ENCODE measurements at regions not wholly inside any gene's neighbourhood (a gene's known extent, or its start where the extent isn't known, plus 50 kb on each side); places are given as distances from the start of the nearest gene placed in this dataset.
"Not testable (repeated sequence)": the region's sequence is repeated elsewhere in the genome, so short reads cannot be mapped to it uniquely, and the experiment has no call there.

DNA sequence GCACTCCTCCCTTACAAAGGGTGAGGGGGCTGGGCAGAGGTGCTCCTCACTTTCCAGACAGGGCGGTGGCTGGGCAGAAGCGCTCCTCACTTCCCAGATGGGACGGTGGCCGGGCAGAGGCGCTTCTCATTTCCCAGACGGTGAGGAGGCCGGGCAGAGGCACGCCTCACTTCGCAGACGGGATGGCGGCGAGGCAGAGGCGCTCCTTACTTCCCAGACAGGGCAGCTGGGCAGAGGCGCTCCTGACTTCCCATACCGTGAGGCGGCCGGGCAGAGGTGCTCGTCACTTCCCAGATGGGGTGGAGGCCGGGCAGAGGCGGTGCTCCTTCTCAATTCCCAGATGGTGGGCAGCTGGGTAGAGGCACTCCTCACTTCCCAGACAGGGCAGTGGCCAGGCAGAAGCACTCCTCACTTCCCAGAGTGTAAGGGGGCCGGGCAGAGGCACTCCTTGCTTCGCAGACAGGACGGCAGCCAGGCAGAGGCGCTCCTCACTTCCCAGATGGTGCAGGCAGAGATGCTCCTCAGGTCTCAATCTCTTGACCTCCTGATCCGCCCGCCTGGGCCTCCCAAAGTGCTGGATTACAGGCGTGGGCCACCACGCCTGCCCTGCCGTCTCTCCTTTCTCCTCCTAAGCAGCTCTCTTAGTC is 1623.9 kb upstream of the GOT2 start:
- not testable (repeated sequence) for H3K27me3 ChIP-seq (ENCODE audit: control insufficient read depth, insufficient read depth, low read length); H3K4me3 ChIP-seq (ENCODE audit: low read length); H3K27ac ChIP-seq (ENCODE audit: low read depth, low read length); H3K9ac ChIP-seq (ENCODE audit: low read length); H3K36me3 ChIP-seq (ENCODE audit: control insufficient read depth, insufficient read depth, low read length); H3K4me1 ChIP-seq (ENCODE audit: control insufficient read depth, insufficient read depth, low read length)

DNA sequence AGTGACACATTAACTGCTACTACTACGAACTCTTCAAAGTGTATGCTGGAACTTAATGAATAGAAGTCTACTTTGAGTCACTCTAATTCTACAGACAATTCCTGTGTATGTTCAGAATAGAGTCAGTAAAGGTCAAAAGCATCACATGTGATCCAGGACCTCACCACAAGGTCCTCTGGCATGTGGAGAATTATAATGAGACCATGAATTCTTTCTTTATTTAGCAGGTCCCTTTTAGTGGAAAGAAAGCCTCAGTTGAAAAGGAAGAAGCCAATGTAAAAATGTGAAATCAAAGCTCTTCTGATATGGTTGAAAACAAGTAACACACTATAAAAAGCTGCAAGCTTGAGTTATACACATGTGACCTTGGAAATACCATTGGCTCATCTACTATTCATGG is 1612.1 kb upstream of the GOT2 start:
- H3K4me3 ChIP-seq (ENCODE audit: low read length), result no peak overlapping the region
- no peaks in the 10 kb centered on the region for H3K36me3 ChIP-seq (ENCODE audit: control insufficient read depth, insufficient read depth, low read length)
- H3K9ac ChIP-seq (ENCODE audit: low read length), result no peak overlapping the region
- no peak overlapping the region for H3K27ac ChIP-seq (ENCODE audit: low read depth, low read length)
- no peaks in the 10 kb centered on the region for H3K27me3 ChIP-seq (ENCODE audit: control insufficient read depth, insufficient read depth, low read length)
- H3K4me1 ChIP-seq (ENCODE audit: control insufficient read depth, insufficient read depth, low read length), result no peaks in the 10 kb centered on the region

DNA sequence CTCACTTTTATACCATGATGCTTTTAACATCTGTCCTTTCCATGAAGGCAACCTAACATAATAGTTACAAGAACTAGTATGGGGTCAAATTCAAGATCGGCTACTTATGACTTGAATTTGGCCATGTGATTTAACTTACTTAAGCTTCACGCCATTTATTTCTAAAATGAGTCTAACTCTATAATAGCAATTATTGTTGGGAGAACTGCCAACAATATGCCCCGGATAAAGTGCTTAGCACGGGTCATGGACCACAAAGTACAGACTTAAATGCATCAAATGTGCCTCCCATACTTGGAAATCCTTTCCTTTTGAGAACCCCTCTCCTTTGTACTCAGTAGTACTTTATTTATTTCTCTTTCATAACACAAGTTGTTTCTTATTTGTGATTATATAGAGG is 1603.6 kb upstream of the GOT2 start:
- Histone ChIP-seq H3K9ac (ENCODE audit: low read length) (no peak overlapping the region), H3K4me1 (ENCODE audit: control insufficient read depth, insufficient read depth, low read length) (no peaks in the 10 kb centered on the region), H3K4me3 (ENCODE audit: low read length) (no peak overlapping the region), H3K27ac (ENCODE audit: low read depth, low read length) (no peak overlapping the region), H3K36me3 (ENCODE audit: control insufficient read depth, insufficient read depth, low read length) (no peaks in the 10 kb centered on the region), H3K27me3 (ENCODE audit: control insufficient read depth, insufficient read depth, low read length) (no peaks in the 10 kb centered on the region)

- Histone ChIP-seq H3K4me1 (ENCODE audit: control insufficient read depth, insufficient read depth, low read length) (no peaks in the 10 kb centered on the region), H3K27ac (ENCODE audit: low read depth, low read length) (no peak overlapping the region), H3K9ac (ENCODE audit: low read length) (no peak overlapping the region), H3K27me3 (ENCODE audit: control insufficient read depth, insufficient read depth, low read length) (no peaks in the 10 kb centered on the region), H3K4me3 (ENCODE audit: low read length) (no peak overlapping the region), H3K36me3 (ENCODE audit: control insufficient read depth, insufficient read depth, low read length) (no peaks in the 10 kb centered on the region)
Measured at GRCh38 chr16:60331168-60331567, 1597.1 kb upstream of the GOT2 start.

GRCh38 chr16:60329108-60329507 is 1595.0 kb upstream of the GOT2 start:
- no peaks in the 10 kb centered on the region for H3K4me1 ChIP-seq (ENCODE audit: control insufficient read depth, insufficient read depth, low read length)
- H3K27me3 ChIP-seq (ENCODE audit: control insufficient read depth, insufficient read depth, low read length), result no peaks in the 10 kb centered on the region
- H3K9ac ChIP-seq (ENCODE audit: low read length), result no peak overlapping the region
- H3K36me3 ChIP-seq (ENCODE audit: control insufficient read depth, insufficient read depth, low read length), result no peaks in the 10 kb centered on the region
- H3K4me3 ChIP-seq (ENCODE audit: low read length), result no peak overlapping the region
- no peak overlapping the region for H3K27ac ChIP-seq (ENCODE audit: low read depth, low read length)

- no peak overlapping the region for H3K4me3 ChIP-seq (ENCODE audit: low read length)
- no peaks in the 10 kb centered on the region for H3K4me1 ChIP-seq (ENCODE audit: control insufficient read depth, insufficient read depth, low read length)
- H3K27me3 ChIP-seq (ENCODE audit: control insufficient read depth, insufficient read depth, low read length), result no peaks in the 10 kb centered on the region
- H3K9ac ChIP-seq (ENCODE audit: low read length), result no peak overlapping the region
- no peaks in the 10 kb centered on the region for H3K36me3 ChIP-seq (ENCODE audit: control insufficient read depth, insufficient read depth, low read length)
- H3K27ac ChIP-seq (ENCODE audit: low read depth, low read length), result no peak overlapping the region
Measured at GRCh38 chr16:60328152-60328551, 1594.0 kb upstream of the GOT2 start.

DNA sequence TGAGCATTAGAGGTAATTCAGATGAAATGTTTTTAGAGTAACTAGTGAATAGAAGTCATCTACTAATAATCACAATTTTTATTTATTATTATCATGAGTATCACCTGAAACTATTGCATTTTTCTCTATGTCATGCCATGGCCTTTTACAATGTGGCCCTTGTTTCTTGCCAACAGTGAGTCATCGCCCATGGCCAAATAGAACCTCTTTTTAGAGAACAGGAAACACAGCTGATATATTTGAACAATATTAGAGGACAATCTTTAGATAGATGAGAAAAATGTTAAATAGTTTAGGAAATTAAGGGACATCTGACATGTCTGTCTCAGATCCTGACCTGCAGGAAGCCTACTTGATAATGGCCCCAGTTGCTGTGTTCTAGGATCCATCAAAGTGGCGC is 1584.4 kb upstream of the GOT2 start:
- no peak overlapping the region for H3K4me3 ChIP-seq (ENCODE audit: low read length)
- no peaks in the 10 kb centered on the region for H3K36me3 ChIP-seq (ENCODE audit: control insufficient read depth, insufficient read depth, low read length)
- no peaks in the 10 kb centered on the region for H3K4me1 ChIP-seq (ENCODE audit: control insufficient read depth, insufficient read depth, low read length)
- H3K27me3 ChIP-seq (ENCODE audit: control insufficient read depth, insufficient read depth, low read length), result no peaks in the 10 kb centered on the region
- no peak overlapping the region for H3K27ac ChIP-seq (ENCODE audit: low read depth, low read length)
- H3K9ac ChIP-seq (ENCODE audit: low read length), result no peak overlapping the region

DNA sequence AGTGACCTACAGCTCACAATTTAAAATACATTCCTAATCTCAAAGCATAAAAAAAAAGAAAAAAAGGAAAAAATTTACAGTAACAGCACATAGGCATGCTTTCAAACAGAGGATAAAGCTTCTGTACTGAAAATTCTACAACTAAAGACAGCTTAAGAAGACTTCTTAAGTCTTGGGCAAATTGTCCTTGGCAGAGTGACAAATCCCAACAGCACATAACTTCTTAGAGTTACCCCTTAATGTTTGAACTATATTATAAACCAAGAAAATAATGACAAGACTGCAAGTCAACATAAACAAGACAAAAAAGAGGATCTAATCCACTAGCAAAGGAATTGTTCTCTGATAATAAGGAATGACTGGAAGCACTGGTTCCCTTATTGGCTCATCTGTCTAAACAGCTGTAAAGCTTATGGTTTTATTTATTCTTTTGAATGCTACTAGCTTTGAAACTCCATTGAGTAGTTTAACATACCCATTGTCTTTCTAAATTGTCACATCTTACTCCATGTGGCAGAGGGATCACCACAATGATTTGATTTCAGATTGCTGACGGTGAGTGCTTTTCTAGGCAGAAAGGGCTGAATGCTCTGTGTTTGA is 1576.8 kb upstream of the GOT2 start:
- no peaks in the 10 kb centered on the region for H3K36me3 ChIP-seq (ENCODE audit: control insufficient read depth, insufficient read depth, low read length)
- no peak overlapping the region for H3K4me3 ChIP-seq (ENCODE audit: low read length)
- no peaks in the 10 kb centered on the region for H3K4me1 ChIP-seq (ENCODE audit: control insufficient read depth, insufficient read depth, low read length)
- no peak overlapping the region for H3K27ac ChIP-seq (ENCODE audit: low read depth, low read length)
- H3K27me3 ChIP-seq (ENCODE audit: control insufficient read depth, insufficient read depth, low read length), result no peaks in the 10 kb centered on the region
- H3K9ac ChIP-seq (ENCODE audit: low read length), result no peak overlapping the region

GRCh38 chr16:60304720-60305119 is 1570.6 kb upstream of the GOT2 start:
- Histone ChIP-seq H3K27ac (ENCODE audit: low read depth, low read length) (no peak overlapping the region), H3K27me3 (ENCODE audit: control insufficient read depth, insufficient read depth, low read length) (no peaks in the 10 kb centered on the region), H3K4me3 (ENCODE audit: low read length) (no peak overlapping the region), H3K4me1 (ENCODE audit: control insufficient read depth, insufficient read depth, low read length) (no peaks in the 10 kb centered on the region), H3K9ac (ENCODE audit: low read length) (no peak overlapping the region), H3K36me3 (ENCODE audit: control insufficient read depth, insufficient read depth, low read length) (no peaks in the 10 kb centered on the region)

GRCh38 chr16:60304066-60304465 is 1570.0 kb upstream of the GOT2 start:
- no peak overlapping the region for H3K9ac ChIP-seq (ENCODE audit: low read length)
- no peak overlapping the region for H3K4me3 ChIP-seq (ENCODE audit: low read length)
- no peaks in the 10 kb centered on the region for H3K4me1 ChIP-seq (ENCODE audit: control insufficient read depth, insufficient read depth, low read length)
- H3K27me3 ChIP-seq (ENCODE audit: control insufficient read depth, insufficient read depth, low read length), result no peaks in the 10 kb centered on the region
- H3K36me3 ChIP-seq (ENCODE audit: control insufficient read depth, insufficient read depth, low read length), result no peaks in the 10 kb centered on the region
- H3K27ac ChIP-seq (ENCODE audit: low read depth, low read length), result no peak overlapping the region

DNA sequence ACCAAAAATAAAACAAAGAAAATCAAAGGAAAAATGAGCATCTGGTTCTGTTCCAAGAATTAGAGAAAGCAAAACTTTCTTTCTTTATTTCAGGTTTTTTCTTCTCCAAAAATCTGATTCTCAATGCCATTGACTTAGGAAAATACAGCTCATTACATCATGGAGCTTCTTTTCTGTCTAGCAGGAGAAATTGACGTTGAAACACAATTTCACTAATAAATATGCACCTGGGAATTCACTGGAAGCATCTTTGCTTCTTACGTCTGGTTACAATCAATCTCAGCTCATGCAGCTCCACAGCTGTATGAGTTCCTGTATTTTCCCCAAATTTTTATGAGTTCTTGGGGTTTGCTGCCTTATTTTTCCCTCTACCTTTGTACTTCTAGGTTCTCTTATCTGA is 1568.6 kb upstream of the GOT2 start:
- H3K36me3 ChIP-seq (ENCODE audit: control insufficient read depth, insufficient read depth, low read length), result no peaks in the 10 kb centered on the region
- H3K27me3 ChIP-seq (ENCODE audit: control insufficient read depth, insufficient read depth, low read length), result no peaks in the 10 kb centered on the region
- no peak overlapping the region for H3K9ac ChIP-seq (ENCODE audit: low read length)
- H3K4me3 ChIP-seq (ENCODE audit: low read length), result no peak overlapping the region
- H3K27ac ChIP-seq (ENCODE audit: low read depth, low read length), result no peak overlapping the region
- no peaks in the 10 kb centered on the region for H3K4me1 ChIP-seq (ENCODE audit: control insufficient read depth, insufficient read depth, low read length)

DNA sequence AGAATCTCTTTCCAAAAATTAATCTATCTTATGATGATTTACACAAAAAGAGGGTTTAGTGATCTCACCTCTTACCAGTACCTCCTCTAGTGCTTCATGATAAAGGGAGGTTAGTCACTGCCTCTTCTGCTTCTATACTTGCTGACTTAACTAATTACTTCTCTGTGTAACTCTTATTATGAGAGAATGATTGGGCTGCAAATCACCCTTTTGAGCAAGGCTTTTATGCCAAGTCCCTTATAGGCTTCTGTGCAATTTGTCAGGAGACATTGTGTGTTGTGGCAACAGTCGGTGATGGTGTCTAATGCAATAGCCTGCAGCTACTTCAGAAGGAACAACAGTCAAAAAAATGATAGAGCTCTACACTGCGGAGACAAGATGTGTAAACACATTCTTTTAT is 1568.1 kb upstream of the GOT2 start:
- Histone ChIP-seq H3K27ac (ENCODE audit: low read depth, low read length) (no peak overlapping the region), H3K27me3 (ENCODE audit: control insufficient read depth, insufficient read depth, low read length) (no peaks in the 10 kb centered on the region), H3K4me1 (ENCODE audit: control insufficient read depth, insufficient read depth, low read length) (no peaks in the 10 kb centered on the region), H3K36me3 (ENCODE audit: control insufficient read depth, insufficient read depth, low read length) (no peaks in the 10 kb centered on the region), H3K4me3 (ENCODE audit: low read length) (no peak overlapping the region), H3K9ac (ENCODE audit: low read length) (no peak overlapping the region)

- H3K4me3 ChIP-seq (ENCODE audit: low read length), result no peak overlapping the region
- no peaks in the 10 kb centered on the region for H3K36me3 ChIP-seq (ENCODE audit: control insufficient read depth, insufficient read depth, low read length)
- no peak overlapping the region for H3K9ac ChIP-seq (ENCODE audit: low read length)
- H3K27ac ChIP-seq (ENCODE audit: low read depth, low read length), result no peak overlapping the region
- H3K27me3 ChIP-seq (ENCODE audit: control insufficient read depth, insufficient read depth, low read length), result no peaks in the 10 kb centered on the region
- H3K4me1 ChIP-seq (ENCODE audit: control insufficient read depth, insufficient read depth, low read length), result no peaks in the 10 kb centered on the region
Measured at GRCh38 chr16:60299241-60299776, 1565.2 kb upstream of the GOT2 start.

All from rectal smooth muscle tissue (tissue), 1 donor.